Glutamatergic neuron (in vitro differentiated cells): ENCODE measurements at regions not wholly inside any gene's neighbourhood (a gene's known extent, or its start where the extent isn't known, plus 50 kb on each side); places are given as distances from the start of the nearest gene placed in this dataset.

ENCODE experiments used
- DNase-seq: peaks from one replicate; pipeline ENCODE4 v3.0.0; 2022
- H3K27ac Mint-ChIP-seq: one replicate; pipeline ENCODE4 v1.8.0; 2020; ENCODE audit warnings: mild to moderate bottlenecking, mixed read lengths, inconsistent platforms; ENCODE audit not compliant: unreplicated experiment
- H3K27me3 Mint-ChIP-seq: one replicate; pipeline ENCODE4 v1.8.0; 2020; ENCODE audit warnings: mild to moderate bottlenecking, moderate library complexity, mixed read lengths, inconsistent platforms; ENCODE audit not compliant: unreplicated experiment
- H3K36me3 Mint-ChIP-seq: one replicate; pipeline ENCODE4 v1.8.0; 2020; ENCODE audit warnings: mild to moderate bottlenecking, mixed read lengths, inconsistent platforms; ENCODE audit not compliant: unreplicated experiment
- H3K4me1 Mint-ChIP-seq: one replicate; pipeline ENCODE4 v1.8.0; 2020; ENCODE audit warnings: mild to moderate bottlenecking, low read depth, mixed read lengths, inconsistent platforms; ENCODE audit not compliant: unreplicated experiment
- H3K4me3 Mint-ChIP-seq: one replicate; pipeline ENCODE4 v1.8.0; 2020; ENCODE audit warnings: mild to moderate bottlenecking, mixed read lengths, inconsistent platforms; ENCODE audit not compliant: unreplicated experiment
- H3K9me3 Mint-ChIP-seq: one replicate; pipeline ENCODE4 v1.8.0; 2020; ENCODE audit warnings: mild to moderate bottlenecking, moderate library complexity, mixed read lengths, inconsistent platforms; ENCODE audit not compliant: unreplicated experiment
- TF ChIP-seq, protein P1 (sequence below): fragments of 200-600 bp; sonication (generic); IDR thresholded peaks from one replicate; pipeline ENCODE4 v1.5.0; 2021; ENCODE audit not compliant: partially characterized antibody, unreplicated experiment

DNA sequence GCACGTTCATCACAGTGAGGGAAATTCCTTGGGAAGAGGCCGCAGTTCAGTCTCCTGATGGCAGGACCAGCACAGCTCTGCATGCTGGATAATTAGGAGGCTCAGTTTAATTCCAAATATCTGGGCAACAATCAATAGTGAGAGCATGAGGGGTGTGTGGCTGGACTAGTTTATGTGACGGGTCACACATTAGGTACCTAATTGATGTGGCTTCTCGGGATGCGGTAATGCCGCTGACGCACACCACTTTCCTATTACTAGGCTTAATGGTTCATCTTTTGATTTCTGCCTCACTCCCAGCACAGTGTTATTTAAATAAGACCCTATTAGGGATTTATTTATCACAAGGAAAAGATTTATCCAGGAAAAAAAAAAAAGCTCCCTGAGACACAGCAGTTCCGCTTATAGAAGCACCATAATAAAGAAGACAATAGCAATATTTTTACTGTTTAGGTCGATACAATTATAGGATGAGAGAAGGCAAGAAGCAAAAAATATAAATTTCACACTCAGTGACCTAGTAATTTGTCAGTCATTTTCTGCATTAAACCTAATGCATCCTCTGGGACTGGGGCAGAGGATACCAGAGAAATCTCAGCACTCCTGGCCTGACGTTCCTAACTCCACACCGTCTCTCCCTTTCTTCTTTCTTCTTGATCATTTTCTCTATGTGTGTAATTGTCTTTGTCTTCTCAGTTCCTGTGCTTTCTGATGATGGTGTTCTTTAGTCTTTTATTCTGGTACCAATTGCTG, 264.7 kb upstream of the SLC14A2 start:
- TF ChIP-seq, protein P1, sequence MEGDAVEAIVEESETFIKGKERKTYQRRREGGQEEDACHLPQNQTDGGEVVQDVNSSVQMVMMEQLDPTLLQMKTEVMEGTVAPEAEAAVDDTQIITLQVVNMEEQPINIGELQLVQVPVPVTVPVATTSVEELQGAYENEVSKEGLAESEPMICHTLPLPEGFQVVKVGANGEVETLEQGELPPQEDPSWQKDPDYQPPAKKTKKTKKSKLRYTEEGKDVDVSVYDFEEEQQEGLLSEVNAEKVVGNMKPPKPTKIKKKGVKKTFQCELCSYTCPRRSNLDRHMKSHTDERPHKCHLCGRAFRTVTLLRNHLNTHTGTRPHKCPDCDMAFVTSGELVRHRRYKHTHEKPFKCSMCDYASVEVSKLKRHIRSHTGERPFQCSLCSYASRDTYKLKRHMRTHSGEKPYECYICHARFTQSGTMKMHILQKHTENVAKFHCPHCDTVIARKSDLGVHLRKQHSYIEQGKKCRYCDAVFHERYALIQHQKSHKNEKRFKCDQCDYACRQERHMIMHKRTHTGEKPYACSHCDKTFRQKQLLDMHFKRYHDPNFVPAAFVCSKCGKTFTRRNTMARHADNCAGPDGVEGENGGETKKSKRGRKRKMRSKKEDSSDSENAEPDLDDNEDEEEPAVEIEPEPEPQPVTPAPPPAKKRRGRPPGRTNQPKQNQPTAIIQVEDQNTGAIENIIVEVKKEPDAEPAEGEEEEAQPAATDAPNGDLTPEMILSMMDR: no peak
- no peak overlapping the region for H3K4me3 Mint-ChIP-seq
- DNase-seq: no peak
- H3K4me1 Mint-ChIP-seq: peaks cover 14% of the 10 kb centered on the region
- H3K36me3 Mint-ChIP-seq: no peaks in the 10 kb centered on the region
- H3K27me3 Mint-ChIP-seq: peaks cover 2% of the 10 kb centered on the region
- H3K9me3 Mint-ChIP-seq: no peaks in the 10 kb centered on the region
- H3K27ac Mint-ChIP-seq: no peak overlapping the region

DNA sequence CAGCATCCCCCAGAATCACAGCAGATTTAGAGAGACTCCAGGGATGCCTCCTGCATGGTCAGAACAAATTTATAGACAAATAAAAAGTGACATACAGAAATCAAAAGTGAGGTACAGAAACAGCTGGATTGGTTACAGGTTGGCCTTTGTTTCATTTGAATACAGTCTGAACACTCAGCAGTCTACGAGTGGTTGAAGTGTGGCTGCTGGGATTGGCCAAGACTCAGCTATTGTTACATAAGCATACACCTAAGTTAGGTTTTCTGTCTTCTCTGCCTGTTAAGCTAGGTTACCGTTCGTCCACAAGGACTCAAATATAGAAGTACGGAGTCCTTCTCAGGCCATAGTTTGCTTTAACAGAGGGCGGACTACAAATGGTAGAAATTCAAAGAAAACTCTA, 262.4 kb upstream of the SLC14A2 start:
- no peaks in the 10 kb centered on the region for H3K27me3 Mint-ChIP-seq
- H3K4me3 Mint-ChIP-seq: no peak overlapping the region
- H3K36me3 Mint-ChIP-seq: no peaks in the 10 kb centered on the region
- no peak overlapping the region for H3K27ac Mint-ChIP-seq
- DNase-seq: no peak
- H3K9me3 Mint-ChIP-seq: no peaks in the 10 kb centered on the region
- H3K4me1 Mint-ChIP-seq: peaks cover 15% of the 10 kb centered on the region
- TF ChIP-seq, protein P1: no peak

DNA sequence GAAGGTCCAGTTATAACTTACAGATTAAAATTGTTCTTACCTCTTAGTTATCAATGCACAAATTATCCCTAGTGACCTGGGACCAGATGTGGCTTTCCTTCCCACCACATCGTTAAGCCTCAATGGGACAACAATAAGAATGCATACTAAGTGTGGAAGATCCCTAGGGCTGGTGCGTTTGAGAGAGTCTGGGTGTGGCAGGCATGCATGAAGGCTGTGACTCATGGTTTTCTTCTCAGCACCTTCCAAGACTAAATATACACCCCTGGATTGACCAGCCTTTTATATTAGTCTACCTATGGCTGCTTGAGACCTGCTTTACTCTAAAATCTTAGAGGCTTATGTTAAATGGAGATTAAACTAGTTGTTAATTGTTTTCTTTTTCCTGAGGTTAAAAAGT, 261.7 kb upstream of the SLC14A2 start:
- Mint-ChIP-seq H3K4me1 (peaks cover 17% of the 10 kb centered on the region), H3K36me3 (no peaks in the 10 kb centered on the region), H3K27me3 (no peaks in the 10 kb centered on the region), H3K4me3 (no peak overlapping the region), H3K9me3 (no peaks in the 10 kb centered on the region), H3K27ac (no peak overlapping the region)
- TF ChIP-seq, protein P1: no peak
- no peak for DNase-seq

DNA sequence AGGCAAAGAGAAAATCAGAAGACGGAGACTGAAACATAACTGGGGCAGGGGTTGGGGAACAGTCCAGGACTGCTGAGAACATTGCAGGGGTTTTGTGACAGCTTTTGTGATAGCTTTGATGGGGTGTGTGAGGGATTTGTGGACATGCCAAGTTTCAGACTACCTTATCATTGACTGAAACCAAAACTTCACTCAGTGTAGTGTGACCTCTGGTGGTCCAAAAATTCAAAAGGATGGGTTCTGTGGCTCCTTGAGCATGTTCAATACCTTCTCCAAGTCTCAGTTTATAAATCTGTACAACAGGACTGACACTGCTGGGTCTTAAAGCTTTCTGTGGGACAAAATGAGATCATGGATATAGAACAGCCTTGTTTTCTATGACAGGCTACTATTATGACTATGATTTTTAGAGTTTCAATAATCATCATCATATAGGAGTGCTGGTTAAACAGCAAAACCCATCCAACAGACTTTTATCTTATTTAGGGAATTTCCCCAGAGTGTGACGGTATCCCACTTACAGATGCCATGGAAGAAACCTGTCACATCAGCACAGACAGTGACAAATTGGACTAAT, 259.2 kb upstream of the SLC14A2 start:
- no peak overlapping the region for H3K4me3 Mint-ChIP-seq
- H3K27ac Mint-ChIP-seq: no peak overlapping the region
- no peaks in the 10 kb centered on the region for H3K27me3 Mint-ChIP-seq
- DNase-seq: no peak
- H3K9me3 Mint-ChIP-seq: no peaks in the 10 kb centered on the region
- H3K4me1 Mint-ChIP-seq: peaks cover 15% of the 10 kb centered on the region
- TF ChIP-seq, protein P1: no peak
- H3K36me3 Mint-ChIP-seq: no peaks in the 10 kb centered on the region
